ENCODE measurements at regions not wholly inside any gene's neighbourhood (a gene's known extent, or its start where the extent isn't known, plus 50 kb on each side); places are given as distances from the start of the nearest gene placed in this dataset.
A peak's percentile ranks its signal among the peaks of the same experiment; 100 is the strongest.

DNA sequence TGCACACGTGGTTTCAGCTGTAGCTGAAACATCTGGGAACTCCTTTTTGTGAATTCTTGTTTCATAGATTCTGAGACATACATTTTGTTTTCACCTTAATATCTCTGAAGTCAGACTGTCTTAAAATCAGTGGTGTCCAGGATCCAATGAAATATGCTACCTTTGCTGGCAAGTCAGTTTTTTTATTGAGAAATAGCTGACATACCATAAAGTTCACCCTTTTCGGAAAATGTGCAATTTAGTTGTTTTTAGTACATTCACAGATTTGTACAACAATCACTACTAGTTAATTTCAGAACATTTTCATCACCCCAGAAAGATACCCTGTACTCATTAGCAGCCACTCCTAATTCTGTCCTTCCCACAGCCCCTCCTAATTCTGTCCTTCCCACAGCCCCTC, 243.7 kb downstream of the GLI2 start:
- Mint-ChIP-seq H3K27ac (ENCODE audit: unreplicated experiment) (no peak overlapping the region), H3K4me3 (ENCODE audit: unreplicated experiment) (no peak overlapping the region), H3K9me3 (ENCODE audit: low read depth) (no peaks in the 10 kb centered on the region), H3K27me3 (ENCODE audit: low read depth) (no peaks in the 10 kb centered on the region), H3K4me1 (ENCODE audit: low read depth) (peaks cover 25% of the 10 kb centered on the region), H3K36me3 (ENCODE audit: low read depth) (peaks cover 42% of the 10 kb centered on the region)
- TF ChIP-seq CTCF (IDR thresholded peaks at IDR 0.05): no peak
- DNase-seq (ENCODE audit: low spot score): no peak

GRCh38 chr2:120979921-120980320, 244.3 kb downstream of the GLI2 start:
- H3K27me3 Mint-ChIP-seq (ENCODE audit: low read depth): no peaks in the 10 kb centered on the region
- TF ChIP-seq CTCF (IDR thresholded peaks at IDR 0.05): no peak
- H3K36me3 Mint-ChIP-seq (ENCODE audit: low read depth): peaks cover 41% of the 10 kb centered on the region
- no peak overlapping the region for H3K4me3 Mint-ChIP-seq (ENCODE audit: unreplicated experiment)
- DNase-seq (ENCODE audit: low spot score): no peak
- H3K27ac Mint-ChIP-seq (ENCODE audit: unreplicated experiment): no peak overlapping the region
- H3K9me3 Mint-ChIP-seq (ENCODE audit: low read depth): no peaks in the 10 kb centered on the region
- peaks cover 25% of the 10 kb centered on the region for H3K4me1 Mint-ChIP-seq (ENCODE audit: low read depth)

DNA sequence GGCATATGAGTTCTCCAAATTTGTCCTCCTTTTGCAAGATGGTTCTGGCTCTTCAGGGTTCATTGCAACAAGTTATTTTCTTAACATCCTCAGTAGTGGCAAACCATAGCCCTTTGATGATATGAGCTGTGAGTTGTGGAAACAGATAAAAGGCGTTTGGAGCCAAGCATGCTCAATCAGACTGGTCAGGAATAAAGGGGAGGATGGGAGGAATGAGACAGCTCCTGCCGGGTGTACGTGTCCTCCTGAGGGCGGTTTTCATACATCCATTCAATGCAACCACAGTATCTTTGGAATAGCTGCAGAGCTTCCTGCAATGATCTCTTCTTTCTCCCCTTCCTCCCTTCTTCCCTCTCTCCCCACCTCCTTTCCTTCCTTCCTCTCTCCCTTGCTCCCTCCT, 245.8 kb downstream of the GLI2 start:
- no peak for DNase-seq (ENCODE audit: low spot score)
- Mint-ChIP-seq H3K36me3 (ENCODE audit: low read depth) (peaks cover 39% of the 10 kb centered on the region), H3K27me3 (ENCODE audit: low read depth) (no peaks in the 10 kb centered on the region), H3K27ac (ENCODE audit: unreplicated experiment) (no peak overlapping the region), H3K4me1 (ENCODE audit: low read depth) (peaks cover 25% of the 10 kb centered on the region), H3K9me3 (ENCODE audit: low read depth) (no peaks in the 10 kb centered on the region), H3K4me3 (ENCODE audit: unreplicated experiment) (no peak overlapping the region)
- no peak for TF ChIP-seq CTCF (IDR thresholded peaks at IDR 0.05)

DNA sequence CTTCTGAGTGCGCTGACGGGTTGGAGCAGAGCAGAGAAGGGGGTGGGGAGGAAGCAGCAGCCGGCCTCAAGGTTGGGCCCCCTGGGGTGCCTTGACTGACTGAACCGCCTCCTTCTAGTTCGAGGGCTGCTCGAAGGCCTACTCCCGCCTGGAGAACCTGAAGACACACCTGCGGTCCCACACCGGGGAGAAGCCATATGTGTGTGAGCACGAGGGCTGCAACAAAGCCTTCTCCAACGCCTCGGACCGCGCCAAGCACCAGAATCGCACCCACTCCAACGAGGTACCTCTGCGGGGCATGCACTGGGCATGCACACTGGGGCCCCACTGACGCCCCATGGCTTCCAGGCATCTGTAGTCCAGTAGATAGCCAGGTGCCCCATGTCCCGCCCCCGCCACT, 246.9 kb downstream of the GLI2 start:
- H3K27me3 Mint-ChIP-seq (ENCODE audit: low read depth): no peaks in the 10 kb centered on the region
- H3K36me3 Mint-ChIP-seq (ENCODE audit: low read depth): peaks cover 48% of the 10 kb centered on the region
- H3K9me3 Mint-ChIP-seq (ENCODE audit: low read depth): no peaks in the 10 kb centered on the region
- no peak overlapping the region for H3K4me3 Mint-ChIP-seq (ENCODE audit: unreplicated experiment)
- peak; percentile 88 for DNase-seq (ENCODE audit: low spot score)
- TF ChIP-seq CTCF (IDR thresholded peaks at IDR 0.05): no peak
- H3K4me1 Mint-ChIP-seq (ENCODE audit: low read depth): peaks cover 25% of the 10 kb centered on the region
- H3K27ac Mint-ChIP-seq (ENCODE audit: unreplicated experiment): no peak overlapping the region

GRCh38 chr2:120983344-120983743, 247.7 kb downstream of the GLI2 start:
- H3K27ac Mint-ChIP-seq (ENCODE audit: unreplicated experiment): no peak overlapping the region
- peaks cover 49% of the 10 kb centered on the region for H3K36me3 Mint-ChIP-seq (ENCODE audit: low read depth)
- no peak for TF ChIP-seq CTCF (IDR thresholded peaks at IDR 0.05)
- DNase-seq (ENCODE audit: low spot score): peak; percentile 59
- no peak overlapping the region for H3K4me3 Mint-ChIP-seq (ENCODE audit: unreplicated experiment)
- no peaks in the 10 kb centered on the region for H3K9me3 Mint-ChIP-seq (ENCODE audit: low read depth)
- H3K4me1 Mint-ChIP-seq (ENCODE audit: low read depth): peaks cover 25% of the 10 kb centered on the region
- H3K27me3 Mint-ChIP-seq (ENCODE audit: low read depth): no peaks in the 10 kb centered on the region
